Spleen (tissue), 11 donors: ENCODE measurements at regions not wholly inside any gene's neighbourhood (a gene's known extent, or its start where the extent isn't known, plus 50 kb on each side); places are given as distances from the start of the nearest gene placed in this dataset.
"Not testable (repeated sequence)": the region's sequence is repeated elsewhere in the genome, so short reads cannot be mapped to it uniquely, and the experiment has no call there.

ENCODE experiments used
- DNase-seq: peaks from one replicate; pipeline ENCODE4 v3.0.0-alpha.2; 2020
- H3K27ac ChIP-seq, 8 donors: fragments of 200-600 bp; sonication (generic) in 7 of 8; 1 replicate in 4 of 8; 2 replicates in 4 of 8; pipeline versions ENCODE4 v1.5.0 to v1.8.0; 2016 to 2021; ENCODE audit warnings: inconsistent platforms in 4 of 8, mild to moderate bottlenecking in 4 of 8, moderate library complexity in 1 of 8
- H3K27me3 ChIP-seq, 7 donors: fragments of 200-600 bp; sonication (generic) in 6 of 7; replicated peaks in 1 of 7; 1 replicate in 4 of 7; 2 replicates in 3 of 7; pipeline versions ENCODE4 v1.5.0 to v1.8.0; 2016 to 2021; ENCODE audit warnings: inconsistent platforms in 3 of 7, mild to moderate bottlenecking in 1 of 7
- H3K36me3 ChIP-seq, 6 donors: fragments of 200-600 bp; sonication (generic) in 5 of 6; 1 replicate in 4 of 6; 2 replicates in 2 of 6; pipeline versions ENCODE4 v1.5.0 to v1.8.0; 2016 to 2021; ENCODE audit warnings: inconsistent platforms in 2 of 6
- H3K4me1 ChIP-seq, 6 donors: fragments of 200-600 bp; sonication (generic) in 5 of 6; 1 replicate in 3 of 6; 2 replicates in 3 of 6; pipeline versions ENCODE4 v1.5.0 to v1.8.0; 2016 to 2021; ENCODE audit warnings: inconsistent platforms in 3 of 6
- H3K4me3 ChIP-seq, 8 donors: fragments of 200-600 bp; sonication (generic) in 7 of 8; 1 replicate in 4 of 8; 2 replicates in 4 of 8; pipeline versions ENCODE4 v1.5.0 to v1.8.0; 2016 to 2021; ENCODE audit warnings: inconsistent platforms in 4 of 8, mild to moderate bottlenecking in 4 of 8, moderate library complexity in 2 of 8
- H3K9me3 ChIP-seq, 8 donors: fragments of 200-600 bp; sonication (generic) in 7 of 8; 1 replicate in 4 of 8; 2 replicates in 4 of 8; pipeline versions ENCODE4 v1.5.0 to v1.8.0; 2016 to 2021; ENCODE audit warnings: inconsistent platforms in 4 of 8
- CTCF ChIP-seq, 11 experiments: fragments of 200-600 bp in 7 of 11; fragments of 450-650 bp in 4 of 11; sonication (generic) in 4 of 11; IDR thresholded peaks in 8 of 11; conservative IDR thresholded peaks in 3 of 11; 1 replicate in 7 of 11; 2 replicates in 4 of 11; pipeline versions ENCODE4 v1.4.0 to v1.8.0; 2016 to 2021; ENCODE audit warnings: antibody characterized with exemption in 11 of 11, inconsistent platforms in 4 of 11, mild to moderate bottlenecking in 1 of 11
- POLR2A ChIP-seq, 3 donors: fragments of 450-650 bp; IDR thresholded peaks; one replicate each; pipeline ENCODE4 v1.5.1; 2017; ENCODE audit warnings: antibody characterized with exemption in 3 of 3, mild to moderate bottlenecking in 1 of 3
- POLR2AphosphoS5 ChIP-seq, 3 donors: sonication (generic); formaldehyde crosslinking; IDR thresholded peaks; one replicate each; pipeline ENCODE4 v1.5.1; 2017; ENCODE audit warnings: antibody characterized with exemption in 3 of 3
- WGBS, 5 donors: extraction: QIAGEN DNeasy Blood & Tissue Kit in 3 of 5; methylation state at CpG; one replicate each; pipeline versions ENCODE4 v1.1.5 to v1.1.7; 2013 to 2018; 5-methylcytosine and 5-hydroxymethylcytosine counted together
- intact Hi-C: fragments of 100-400 bp; cut with DNase I; formaldehyde crosslinking; loops from one replicate; pipeline ENCODE4 v1.15.0; 2023; ENCODE audit warnings: low total_unique reads
- donor health status: healthy with polysubstance abuse.
- donor health status: DM: no; HTN: no; CAD: no; lungs with moderate emphysema.
- donor health status: DM: no; HTN: no; CAD: no.
- donor health status: Bipolar disorder and iron deficiency.
- donor health status: healthy.
- donor health status: DM: no; HTN: no; CAD: no.
- donor health status: DM: yes; HTN: yes; CAD: no.

GRCh38 chr6:100203400-100203799 lies 209.4 kb upstream of the MCHR2 start:
- peaks cover 0 to 4% (median 0%) of the 10 kb centered on the region in 8 donors for H3K9me3 ChIP-seq
- no peak for TF ChIP-seq POLR2A (IDR thresholded peaks at IDR 0.05)
- TF ChIP-seq CTCF (IDR thresholded peaks at IDR 0.05 in 8 of 11, conservative IDR thresholded peaks at IDR 0.05 in 3 of 11): no peak
- no peak for TF ChIP-seq POLR2AphosphoS5 (IDR thresholded peaks at IDR 0.05)
- H3K27me3 ChIP-seq: no peaks in the 10 kb centered on the region
- DNase-seq: no peak
- WGBS, 5 donors: 79 to 87% (median 82%) methylated on average over 3 of the region's 3 CpGs
- intact Hi-C loops: no loop called here
- H3K4me3 ChIP-seq: no peak overlapping the region
- H3K36me3 ChIP-seq: no peaks in the 10 kb centered on the region
- no peak overlapping the region for H3K27ac ChIP-seq
- H3K4me1 ChIP-seq: no peaks in the 10 kb centered on the region

GRCh38 chr6:100202417-100203194 lies 208.6 kb upstream of the MCHR2 start:
- Histone ChIP-seq H3K4me3 (no peak overlapping the region), H3K4me1 (no peaks in the 10 kb centered on the region), H3K36me3 (no peaks in the 10 kb centered on the region), H3K27ac (peak overlapping the region in 1 of 8 donors; percentile 2), H3K9me3 (peaks cover 0 to 4% (median 0%) of the 10 kb centered on the region in 8 donors), H3K27me3 (no peaks in the 10 kb centered on the region)
- intact Hi-C loops: no loop called here
- no peak for DNase-seq
- WGBS, 5 donors: 59 to 78% (median 64%) methylated on average over 2 of the region's 2 CpGs
- no peak for TF ChIP-seq POLR2A (IDR thresholded peaks at IDR 0.05)
- TF ChIP-seq CTCF (IDR thresholded peaks at IDR 0.05 in 8 of 11, conservative IDR thresholded peaks at IDR 0.05 in 3 of 11): no peak
- no peak for TF ChIP-seq POLR2AphosphoS5 (IDR thresholded peaks at IDR 0.05)

- intact Hi-C loops, H3K27me3 ChIP-seq, H3K4me3 ChIP-seq, DNase-seq, H3K27ac ChIP-seq, H3K4me1 ChIP-seq, H3K9me3 ChIP-seq, H3K36me3 ChIP-seq: not testable (repeated sequence)
- 92 to 97% (median 94%) methylated on average over 24 to 36 of the region's 37 CpGs for WGBS, 5 donors
These were observed 202.4 kb upstream of the MCHR2 start for GRCh38 chr6:100196214-100196982.

- DNase-seq, H3K4me3 ChIP-seq, intact Hi-C loops, H3K4me1 ChIP-seq, H3K27ac ChIP-seq, H3K36me3 ChIP-seq, H3K27me3 ChIP-seq, H3K9me3 ChIP-seq: not testable (repeated sequence)
- WGBS, 5 donors: 86 to 96% (median 90%) methylated on average over 2 of the region's 2 CpGs
These were observed 201.2 kb upstream of the MCHR2 start for GRCh38 chr6:100195244-100195643.

- no peak for DNase-seq
- 42 to 71% (median 60%) methylated on average over 3 of the region's 3 CpGs for WGBS, 5 donors
- H3K27me3 ChIP-seq: no peaks in the 10 kb centered on the region
- intact Hi-C loops: no loop called here
- H3K4me3 ChIP-seq: peak overlapping the region in 1 of 8 donors; percentile 3
- peaks cover 0 to 4% (median 0%) of the 10 kb centered on the region in 8 donors for H3K9me3 ChIP-seq
- no peaks in the 10 kb centered on the region for H3K4me1 ChIP-seq
- peak overlapping the region in 1 of 8 donors; percentile 20 for H3K27ac ChIP-seq
- TF ChIP-seq CTCF (IDR thresholded peaks at IDR 0.05 in 8 of 11, conservative IDR thresholded peaks at IDR 0.05 in 3 of 11) (no peak), POLR2A (IDR thresholded peaks at IDR 0.05) (no peak), POLR2AphosphoS5 (IDR thresholded peaks at IDR 0.05) (no peak)
- H3K36me3 ChIP-seq: no peaks in the 10 kb centered on the region
These were observed 200.5 kb upstream of the MCHR2 start for GRCh38 chr6:100194535-100194934.
